HepG2 (cell line): ENCODE measurements at regions not wholly inside any gene's neighbourhood (a gene's known extent, or its start where the extent isn't known, plus 50 kb on each side); places are given as distances from the start of the nearest gene placed in this dataset.

ENCODE experiments used
- ATAC-seq: fragments of 200-7000 bp; cut with Tn5 transposase; 3 replicates; pipeline ENCODE4 v1.9.1; 2020; ENCODE audit warnings: mild to moderate bottlenecking, moderate library complexity
- BruUV-seq: library from RNA; stranded (reverse); fragments of 400-500 nt; replicated peaks from 2 replicates; lab custom pipeline; 2021; lab: Mats Ljungman, UMichigan
- CTCF ChIA-PET: fragments of 300-600 bp; formaldehyde crosslinking; extraction: SDS; loops from one replicate; lab custom pipeline; 2021; ENCODE audit warnings: low total read pairs, inconsistent platforms, low intra/inter-chr PET ratio; lab: Yijun Ruan, JAX
- POLR2A ChIA-PET: fragments of 350-600 bp; sonication (Branson Sonifier 250); formaldehyde crosslinking; loops from one replicate; lab custom pipeline; 2020; ENCODE audit warnings: antibody characterized with exemption, inconsistent platforms; lab: Yijun Ruan, JAX
- DNase-seq: peaks from one replicate; pipeline ENCODE4 v3.0.0-alpha.2; 2015; ENCODE audit warnings: low spot score
- FAIRE-seq: peaks from 3 replicates; lab custom pipeline; 2011; peaks lifted over from hg19 to GRCh38; lab: Jason Lieb, UNC
- H2AFZ ChIP-seq: one replicate; pipeline ENCODE4 v1.6.1; 2011; ENCODE audit warnings: low read length, inconsistent platforms
- H3K27ac ChIP-seq: fragments of 300-600 bp; 3 replicates; pipeline ENCODE4 v1.8.0; 2011; ENCODE audit warnings: mixed run types, mild to moderate bottlenecking, mixed read lengths, low read length, inconsistent platforms; ENCODE audit not compliant: insufficient read depth; ENCODE audit errors: extremely low read length
- H3K27me3 ChIP-seq, 2 experiments: fragments of 200-600 bp in 1 of 2; 2 replicates in 1 of 2; 3 replicates in 1 of 2; pipeline versions ENCODE4 v1.6.0 to v1.8.0; 2011; ENCODE audit warnings: low read length in 2 of 2, mild to moderate bottlenecking in 2 of 2, moderate library complexity in 2 of 2, inconsistent platforms in 1 of 2; ENCODE audit not compliant: insufficient read depth in 2 of 2, control insufficient read depth in 1 of 2
- H3K36me3 ChIP-seq, 2 experiments: fragments of 200-600 bp in 1 of 2; replicated peaks in 1 of 2; 2 replicates in 1 of 2; 3 replicates in 1 of 2; pipeline versions ENCODE4 v1.5.1 to v1.8.0; 2011; ENCODE audit warnings: low read length in 2 of 2, inconsistent platforms in 1 of 2; ENCODE audit not compliant: insufficient read depth in 2 of 2, control insufficient read depth in 1 of 2
- H3K4me1 ChIP-seq: 2 replicates; pipeline ENCODE4 v1.5.1; 2012; ENCODE audit warnings: low read length, inconsistent platforms; ENCODE audit not compliant: insufficient read depth
- H3K4me2 ChIP-seq: 2 replicates; pipeline ENCODE4 v1.6.0; 2011; ENCODE audit warnings: low read depth, low read length, inconsistent platforms
- H3K4me3 ChIP-seq, 3 experiments: fragments of 200-600 bp in 1 of 3; sonication (generic), shearing (Covaris generic) in 1 of 3; replicated peaks in 1 of 3; 2 replicates each; pipeline ENCODE4 v1.5.1; 2011 to 2016; ENCODE audit warnings: low read length in 3 of 3, inconsistent platforms in 2 of 3, low read depth in 2 of 3, mild to moderate bottlenecking in 2 of 3, control low read depth in 1 of 3, mixed read lengths in 1 of 3; ENCODE audit not compliant: insufficient read depth in 1 of 3
- H3K79me2 ChIP-seq: one replicate; pipeline ENCODE4 v1.6.1; 2011; ENCODE audit warnings: low read length, inconsistent platforms; ENCODE audit not compliant: insufficient read depth
- H3K9ac ChIP-seq: 2 replicates; pipeline ENCODE4 v1.6.0; 2011; ENCODE audit warnings: mild to moderate bottlenecking, low read depth, low read length, inconsistent platforms; ENCODE audit not compliant: insufficient read depth
- H3K9me3 ChIP-seq: 2 replicates; pipeline ENCODE4 v1.5.1; 2012; ENCODE audit warnings: mild to moderate bottlenecking, low read length
- H4K20me1 ChIP-seq: 2 replicates; pipeline ENCODE4 v1.6.0; 2011; ENCODE audit warnings: inconsistent platforms, mild to moderate bottlenecking, low read length, moderate library complexity; ENCODE audit not compliant: insufficient read depth
- CEBPG ChIP-seq: IDR thresholded peaks from 2 replicates; pipeline ENCODE4 v1.6.1; 2016
- DR1 ChIP-seq: sonication (generic); formaldehyde crosslinking; IDR thresholded peaks from 2 replicates; pipeline ENCODE4 v1.8.0; 2021; ENCODE audit warnings: mild to moderate bottlenecking, missing genetic modification reagents, inconsistent platforms
- MAFG ChIP-seq: sonication (generic); formaldehyde crosslinking; IDR thresholded peaks from 2 replicates; pipeline ENCODE4 v1.5.1; 2020; ENCODE audit warnings: mild to moderate bottlenecking, missing genetic modification reagents
- NFRKB ChIP-seq: fragments of 450-650 bp; IDR thresholded peaks from 2 replicates; pipeline ENCODE4 v1.6.1; 2017
- NPAS2 ChIP-seq: sonication (generic); formaldehyde crosslinking; IDR thresholded peaks from 2 replicates; pipeline ENCODE4 v1.8.0; 2022; ENCODE audit warnings: mild to moderate bottlenecking, missing genetic modification reagents, borderline replicate concordance
- NR2F1 ChIP-seq, 2 experiments: fragments of 450-650 bp in 1 of 2; formaldehyde crosslinking in 1 of 2; IDR thresholded peaks; 2 replicates each; pipeline versions ENCODE4 v1.5.0 to v1.6.1; 2016 to 2020; ENCODE audit warnings: mild to moderate bottlenecking in 1 of 2, missing compliant biosample characterization in 1 of 2, missing genetic modification reagents in 1 of 2, moderate library complexity in 1 of 2
- TRIM24 ChIP-seq: sonication (generic); formaldehyde crosslinking; IDR thresholded peaks from 2 replicates; pipeline ENCODE4 v1.8.0; 2022; ENCODE audit warnings: mild to moderate bottlenecking, missing genetic modification reagents
- ZNF101 ChIP-seq: sonication (generic); formaldehyde crosslinking; IDR thresholded peaks from 2 replicates; pipeline ENCODE4 v1.4.0; 2020; ENCODE audit warnings: mild to moderate bottlenecking, low read depth, missing genetic modification reagents, borderline replicate concordance
- ZNF761 ChIP-seq: sonication (generic); formaldehyde crosslinking; conservative IDR thresholded peaks from 2 replicates; pipeline ENCODE4 v1.4.0; 2020; ENCODE audit warnings: mild to moderate bottlenecking, missing genetic modification reagents
- ZNF839 ChIP-seq: sonication (generic); formaldehyde crosslinking; IDR thresholded peaks from 2 replicates; pipeline ENCODE4 v1.4.0; 2020; ENCODE audit warnings: missing genetic modification reagents, mild to moderate bottlenecking, borderline replicate concordance
- WGBS: methylation state at CpG from one replicate; pipeline ENCODE4 v1.1.6; 2017; ENCODE audit warnings: low lambda C conversion rate; 5-methylcytosine and 5-hydroxymethylcytosine counted together
- in situ Hi-C: cut with HindIII; loops from 2 replicates; pipeline ENCODE4 v1.10.0; 2017; ENCODE audit warnings: low pct_unique_long_range_greater_than_20kb; ENCODE audit not compliant: extremely low pct_ligation_motif_present
- intact Hi-C: fragments of 100-400 bp; cut with micrococcal nuclease; formaldehyde crosslinking; loops from one replicate; pipeline ENCODE4 v1.10.0; 2022; ENCODE audit not compliant: unreplicated experiment
- TF ChIP-seq, protein P1 (sequence below): sonication (generic); formaldehyde crosslinking; IDR thresholded peaks from 2 replicates; pipeline ENCODE4 v1.9.0; 2021; ENCODE audit warnings: missing genetic modification reagents, borderline replicate concordance
- TF ChIP-seq, protein P2 (sequence below): sonication (generic); formaldehyde crosslinking; IDR thresholded peaks from one replicate; pipeline ENCODE4 v1.5.1; 2020; ENCODE audit warnings: mild to moderate bottlenecking, missing genetic modification reagents; ENCODE audit errors: not compliant biosample characterization
- TF ChIP-seq, protein P3 (sequence below), 2 experiments: sonication (generic) in 1 of 2; formaldehyde crosslinking in 1 of 2; IDR thresholded peaks; 2 replicates each; pipeline versions ENCODE4 v1.4.0 to v1.6.1; 2018 to 2020; ENCODE audit warnings: missing genetic modification reagents in 2 of 2, borderline replicate concordance in 1 of 2, low read depth in 1 of 2, mild to moderate bottlenecking in 1 of 2, missing biosample characterization in 1 of 2

DNA sequence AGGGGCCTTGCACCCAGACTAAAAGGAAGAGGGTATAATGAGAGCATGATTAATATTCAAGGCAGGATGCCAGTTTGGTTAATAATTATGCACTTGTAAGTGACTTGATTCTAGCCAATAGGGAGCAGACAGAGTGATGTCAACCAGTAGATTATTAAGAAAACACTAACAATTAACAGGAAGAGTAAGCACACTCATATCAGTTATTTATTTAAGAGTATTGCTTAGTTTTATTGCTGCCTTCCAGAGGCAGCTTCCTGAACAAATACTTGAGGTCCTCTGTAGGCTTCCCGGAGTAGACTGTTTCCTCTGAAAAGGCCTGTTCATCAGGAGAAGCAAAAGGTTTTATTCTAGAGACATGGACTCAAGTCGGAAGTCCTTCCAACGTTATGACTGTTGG, 129.1 kb upstream of the AFF2 start:
- in situ Hi-C loops: no loop called here
- CTCF ChIA-PET: no interaction called here
- H3K79me2 ChIP-seq: no peaks in the 10 kb centered on the region
- DNase-seq (no peak), ATAC-seq (no peak), FAIRE-seq (no peak)
- no peaks in the 10 kb centered on the region for H3K27me3 ChIP-seq
- peaks cover 3% of the 10 kb centered on the region; the same call in 1 of the 2 replicates for H3K9me3 ChIP-seq
- no peaks in the 10 kb centered on the region for H3K36me3 ChIP-seq
- 0% methylated on average over 2 of the region's 3 CpGs for WGBS
- H3K4me3 ChIP-seq: no peak overlapping the region
- no peak overlapping the region for H3K9ac ChIP-seq
- no peak overlapping the region for H3K4me2 ChIP-seq
- POLR2A ChIA-PET: no interaction called here
- H3K27ac ChIP-seq: no peak overlapping the region
- no TSS peak for BruUV-seq
- no peak for TF ChIP-seq NFRKB
- TF ChIP-seq, protein P1, sequence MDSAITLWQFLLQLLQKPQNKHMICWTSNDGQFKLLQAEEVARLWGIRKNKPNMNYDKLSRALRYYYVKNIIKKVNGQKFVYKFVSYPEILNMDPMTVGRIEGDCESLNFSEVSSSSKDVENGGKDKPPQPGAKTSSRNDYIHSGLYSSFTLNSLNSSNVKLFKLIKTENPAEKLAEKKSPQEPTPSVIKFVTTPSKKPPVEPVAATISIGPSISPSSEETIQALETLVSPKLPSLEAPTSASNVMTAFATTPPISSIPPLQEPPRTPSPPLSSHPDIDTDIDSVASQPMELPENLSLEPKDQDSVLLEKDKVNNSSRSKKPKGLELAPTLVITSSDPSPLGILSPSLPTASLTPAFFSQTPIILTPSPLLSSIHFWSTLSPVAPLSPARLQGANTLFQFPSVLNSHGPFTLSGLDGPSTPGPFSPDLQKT: no peak
- TF ChIP-seq NR2F1 (CRISPR knock-in tag; IDR thresholded peaks at IDR 0.05): no peak
- no peak for TF ChIP-seq TRIM24 (CRISPR knock-in tag)
- no peak for TF ChIP-seq CEBPG
- no peak for TF ChIP-seq ZNF101 (CRISPR knock-in tag)
- TF ChIP-seq DR1: no peak
- TF ChIP-seq, protein P2, sequence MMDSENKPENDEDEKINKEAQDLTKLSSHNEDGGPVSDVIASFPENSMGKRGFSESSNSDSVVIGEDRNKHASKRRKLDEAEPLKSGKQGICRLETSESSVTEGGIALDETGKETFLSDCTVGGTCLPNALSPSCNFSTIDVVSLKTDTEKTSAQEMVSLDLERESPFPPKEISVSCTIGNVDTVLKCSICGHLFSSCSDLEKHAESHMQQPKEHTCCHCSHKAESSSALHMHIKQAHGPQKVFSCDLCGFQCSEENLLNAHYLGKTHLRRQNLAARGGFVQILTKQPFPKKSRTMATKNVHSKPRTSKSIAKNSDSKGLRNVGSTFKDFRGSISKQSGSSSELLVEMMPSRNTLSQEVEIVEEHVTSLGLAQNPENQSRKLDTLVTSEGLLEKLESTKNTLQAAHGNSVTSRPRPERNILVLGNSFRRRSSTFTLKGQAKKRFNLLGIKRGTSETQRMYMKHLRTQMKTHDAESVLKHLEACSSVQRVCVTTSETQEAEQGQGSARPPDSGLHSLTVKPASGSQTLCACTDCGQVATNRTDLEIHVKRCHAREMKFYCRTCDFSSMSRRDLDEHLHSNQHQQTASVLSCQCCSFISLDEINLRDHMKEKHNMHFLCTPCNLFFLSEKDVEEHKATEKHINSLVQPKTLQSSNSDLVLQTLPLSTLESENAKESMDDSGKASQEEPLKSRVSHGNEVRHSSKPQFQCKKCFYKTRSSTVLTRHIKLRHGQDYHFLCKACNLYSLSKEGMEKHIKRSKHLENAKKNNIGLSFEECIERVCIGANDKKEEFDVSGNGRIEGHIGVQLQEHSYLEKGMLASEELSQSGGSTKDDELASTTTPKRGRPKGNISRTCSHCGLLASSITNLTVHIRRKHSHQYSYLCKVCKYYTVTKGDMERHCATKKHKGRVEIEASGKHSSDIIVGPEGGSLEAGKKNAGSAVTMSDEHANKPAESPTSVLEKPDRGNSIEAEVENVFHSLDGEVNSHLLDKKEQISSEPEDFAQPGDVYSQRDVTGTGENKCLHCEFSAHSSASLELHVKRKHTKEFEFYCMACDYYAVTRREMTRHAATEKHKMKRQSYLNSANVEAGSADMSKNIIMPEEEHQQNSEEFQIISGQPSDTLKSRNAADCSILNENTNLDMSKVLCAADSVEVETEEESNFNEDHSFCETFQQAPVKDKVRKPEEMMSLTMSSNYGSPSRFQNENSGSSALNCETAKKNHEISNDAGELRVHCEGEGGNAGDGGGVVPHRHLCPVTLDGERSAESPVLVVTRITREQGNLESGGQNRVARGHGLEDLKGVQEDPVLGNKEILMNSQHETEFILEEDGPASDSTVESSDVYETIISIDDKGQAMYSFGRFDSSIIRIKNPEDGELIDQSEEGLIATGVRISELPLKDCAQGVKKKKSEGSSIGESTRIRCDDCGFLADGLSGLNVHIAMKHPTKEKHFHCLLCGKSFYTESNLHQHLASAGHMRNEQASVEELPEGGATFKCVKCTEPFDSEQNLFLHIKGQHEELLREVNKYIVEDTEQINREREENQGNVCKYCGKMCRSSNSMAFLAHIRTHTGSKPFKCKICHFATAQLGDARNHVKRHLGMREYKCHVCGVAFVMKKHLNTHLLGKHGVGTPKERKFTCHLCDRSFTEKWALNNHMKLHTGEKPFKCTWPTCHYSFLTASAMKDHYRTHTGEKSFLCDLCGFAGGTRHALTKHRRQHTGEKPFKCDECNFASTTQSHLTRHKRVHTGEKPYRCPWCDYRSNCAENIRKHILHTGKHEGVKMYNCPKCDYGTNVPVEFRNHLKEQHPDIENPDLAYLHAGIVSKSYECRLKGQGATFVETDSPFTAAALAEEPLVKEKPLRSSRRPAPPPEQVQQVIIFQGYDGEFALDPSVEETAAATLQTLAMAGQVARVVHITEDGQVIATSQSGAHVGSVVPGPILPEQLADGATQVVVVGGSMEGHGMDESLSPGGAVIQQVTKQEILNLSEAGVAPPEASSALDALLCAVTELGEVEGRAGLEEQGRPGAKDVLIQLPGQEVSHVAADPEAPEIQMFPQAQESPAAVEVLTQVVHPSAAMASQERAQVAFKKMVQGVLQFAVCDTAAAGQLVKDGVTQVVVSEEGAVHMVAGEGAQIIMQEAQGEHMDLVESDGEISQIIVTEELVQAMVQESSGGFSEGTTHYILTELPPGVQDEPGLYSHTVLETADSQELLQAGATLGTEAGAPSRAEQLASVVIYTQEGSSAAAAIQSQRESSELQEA (CRISPR knock-in tag): no peak
- no peak for TF ChIP-seq ZNF839 (CRISPR knock-in tag)
- TF ChIP-seq, protein P3, sequence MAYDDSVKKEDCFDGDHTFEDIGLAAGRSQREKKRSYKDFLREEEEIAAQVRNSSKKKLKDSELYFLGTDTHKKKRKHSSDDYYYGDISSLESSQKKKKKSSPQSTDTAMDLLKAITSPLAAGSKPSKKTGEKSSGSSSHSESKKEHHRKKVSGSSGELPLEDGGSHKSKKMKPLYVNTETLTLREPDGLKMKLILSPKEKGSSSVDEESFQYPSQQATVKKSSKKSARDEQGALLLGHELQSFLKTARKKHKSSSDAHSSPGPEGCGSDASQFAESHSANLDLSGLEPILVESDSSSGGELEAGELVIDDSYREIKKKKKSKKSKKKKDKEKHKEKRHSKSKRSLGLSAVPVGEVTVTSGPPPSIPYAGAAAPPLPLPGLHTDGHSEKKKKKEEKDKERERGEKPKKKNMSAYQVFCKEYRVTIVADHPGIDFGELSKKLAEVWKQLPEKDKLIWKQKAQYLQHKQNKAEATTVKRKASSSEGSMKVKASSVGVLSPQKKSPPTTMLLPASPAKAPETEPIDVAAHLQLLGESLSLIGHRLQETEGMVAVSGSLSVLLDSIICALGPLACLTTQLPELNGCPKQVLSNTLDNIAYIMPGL (CRISPR knock-in tag; IDR thresholded peaks at IDR 0.05; ENCODE audit: borderline replicate concordance in 1 of 2, low read depth in 1 of 2): no peak
- TF ChIP-seq ZNF761: no peak
- TF ChIP-seq NPAS2 (CRISPR knock-in tag): no peak
- TF ChIP-seq MAFG: no peak
- TF ChIP-seq, all 625 proteins: peak for 0
- Histone ChIP-seq H2AFZ (no peak overlapping the region), H4K20me1 (no peaks in the 10 kb centered on the region), H3K4me1 (no peaks in the 10 kb centered on the region)
- intact Hi-C loops: no loop called here
